ENCODE measurements at regions not wholly inside any gene's neighbourhood (a gene's known extent, or its start where the extent isn't known, plus 50 kb on each side); places are given as distances from the start of the nearest gene placed in this dataset.

GRCh38 chr3:20930034-20930433 lies 744.0 kb upstream of the SGO1 start:
- H3K14ac ChIP-seq (ENCODE audit: insufficient read depth, low read length), result no peak overlapping the region
- no peak overlapping the region for H2BK12ac ChIP-seq (ENCODE audit: insufficient read length, low read depth, low read length)
- no peak overlapping the region for H2BK5ac ChIP-seq (ENCODE audit: insufficient read length, low read length)
- no peaks in the 10 kb centered on the region for H4K20me1 ChIP-seq (ENCODE audit: control insufficient read depth, insufficient read depth, insufficient read length)
- no peak overlapping the region for H2BK20ac ChIP-seq (ENCODE audit: low read depth, low read length, poor library complexity, severe bottlenecking)
- no peak overlapping the region for H3K27ac Mint-ChIP-seq
- DNase-seq, result peak; percentile 34
- H2BK120ac ChIP-seq (ENCODE audit: low read depth, low read length, poor library complexity, severe bottlenecking), result no peak overlapping the region
- H4K8ac ChIP-seq (replicated peaks; ENCODE audit: insufficient read length, low read depth, low read length), result no peak overlapping the region
- H4K5ac ChIP-seq (ENCODE audit: insufficient read length, low read depth, low read length), result no peak overlapping the region
- H3K9me3 Mint-ChIP-seq, result no peaks in the 10 kb centered on the region
- no peak overlapping the region for H3K18ac ChIP-seq (ENCODE audit: insufficient read length, low read depth, low read length)
- H3K9ac ChIP-seq (ENCODE audit: extremely low read depth, insufficient read length, low read length), result no peak overlapping the region
- no peak overlapping the region for H3K4me2 ChIP-seq (ENCODE audit: insufficient read depth, insufficient read length, low read length)
- WGBS (ENCODE audit: extremely low coverage, insufficient read length, low lambda C conversion rate), result no CpG with 5 or more reads among the region's 3 CpGs
- no peaks in the 10 kb centered on the region for H3K23me2 ChIP-seq (ENCODE audit: insufficient read length, low read depth, low read length, poor library complexity, severe bottlenecking)
- no peaks in the 10 kb centered on the region for H3K79me2 ChIP-seq (ENCODE audit: insufficient read depth, low read length)
- H2BK15ac ChIP-seq (ENCODE audit: low read depth, low read length), result no peak overlapping the region
- no peak overlapping the region for H3T11ph ChIP-seq (ENCODE audit: low read length)
- no peaks in the 10 kb centered on the region for H3K79me1 ChIP-seq (ENCODE audit: insufficient read depth, low read depth, low read length, poor library complexity, severe bottlenecking)
- no peaks in the 10 kb centered on the region for H3K36me3 Mint-ChIP-seq (ENCODE audit: insufficient read depth in 1 of 3, low read depth in 3 of 3)
- H4K91ac ChIP-seq (ENCODE audit: insufficient read length, low read depth, low read length), result no peak overlapping the region
- no peak overlapping the region for H2AK5ac ChIP-seq (ENCODE audit: insufficient read length, low read length)
- no peaks in the 10 kb centered on the region for H3K4me1 ChIP-seq (ENCODE audit: insufficient read depth, low read length)
- no peak overlapping the region for H3K56ac ChIP-seq (ENCODE audit: insufficient read length, low read depth, low read length)
- no peaks in the 10 kb centered on the region for H3K27me3 Mint-ChIP-seq (ENCODE audit: low read depth)
- TF ChIP-seq CTCF (conservative IDR thresholded peaks at IDR 0.05), result peak; percentile 78
- no peak overlapping the region for H3K4ac ChIP-seq (ENCODE audit: low read depth, low read length)
- peaks cover 0 to 1% of the 10 kb centered on the region in 2 experiments; a peak in 1 of 4 replicates for H3K4me1 Mint-ChIP-seq
- H3K4me3 Mint-ChIP-seq, result no peak overlapping the region
- no peak overlapping the region for H3K27ac ChIP-seq (ENCODE audit: insufficient read length, low read depth, low read length)
- H2AFZ ChIP-seq (ENCODE audit: low read length), result no peak overlapping the region
- H3K23ac ChIP-seq (ENCODE audit: insufficient read length, low read depth, low read length), result no peak overlapping the region
- no peaks in the 10 kb centered on the region for H3K9me3 ChIP-seq (ENCODE audit: control insufficient read depth, low read depth, low read length)
- H3K27me3 ChIP-seq (ENCODE audit: insufficient read depth, low read length), result no peaks in the 10 kb centered on the region

Data from H9 (cell line).